SK-N-MC (cell line): ENCODE measurements at regions not wholly inside any gene's neighbourhood (a gene's known extent, or its start where the extent isn't known, plus 50 kb on each side); places are given as distances from the start of the nearest gene placed in this dataset.
"Not testable (repeated sequence)": the region's sequence is repeated elsewhere in the genome, so short reads cannot be mapped to it uniquely, and the experiment has no call there.

Experiments used
- EZH2 ChIP-seq: fragments of 200-600 bp; sonication (generic); IDR thresholded peaks from one replicate; pipeline ENCODE4 v1.6.1; 2017; ENCODE audit warnings: antibody characterized with exemption
- FOXP2 ChIP-seq: optimal IDR thresholded peaks from 2 replicates; pipeline ENCODE3; 2011; ENCODE audit warnings: mild to moderate bottlenecking, moderate library complexity; ENCODE audit not compliant: insufficient read depth; ENCODE audit errors: extremely low read length, control extremely low read depth
- POLR2AphosphoS5 ChIP-seq: IDR thresholded peaks from 2 replicates; pipeline ENCODE4 v1.6.1; 2012; ENCODE audit warnings: mild to moderate bottlenecking, low read depth, low read length, borderline replicate concordance

DNA sequence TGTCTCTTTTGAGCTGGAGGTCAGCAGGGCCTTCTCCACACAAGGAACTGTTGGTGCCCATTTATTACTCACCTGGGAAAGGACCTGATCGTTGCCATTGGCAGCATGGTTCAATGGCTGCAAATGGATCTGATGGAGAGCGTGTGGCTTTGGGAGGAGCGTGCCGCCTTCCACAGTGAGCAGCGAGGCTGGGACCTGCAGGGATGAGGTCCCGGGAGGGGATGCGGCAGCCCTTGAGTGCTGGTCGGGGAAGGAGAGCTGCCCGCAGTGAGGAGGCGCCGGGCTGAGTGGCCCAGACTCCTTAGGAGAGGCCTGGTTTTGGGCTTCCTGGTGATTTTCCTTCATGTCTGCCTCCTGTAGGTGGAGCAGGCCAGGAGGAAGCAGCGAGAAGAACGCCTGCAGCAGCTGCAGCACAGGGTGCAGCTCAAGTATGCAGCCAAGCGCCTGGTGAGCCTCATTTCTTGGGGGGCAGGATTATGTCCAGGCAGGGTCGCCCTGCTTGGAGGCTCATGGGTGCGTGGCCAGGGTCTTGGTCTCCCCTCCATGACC, 86.0 kb upstream of the PZP start:
- not testable (repeated sequence) for TF ChIP-seq POLR2AphosphoS5, EZH2, FOXP2
